Myocyte (in vitro differentiated cells): ENCODE measurements at regions not wholly inside any gene's neighbourhood (a gene's known extent, or its start where the extent isn't known, plus 50 kb on each side); places are given as distances from the start of the nearest gene placed in this dataset.

Source experiments
- DNase-seq: peaks from one replicate; pipeline ENCODE4 v3.0.0-alpha.2; 2012; ENCODE audit warnings: low read depth

- no peak for DNase-seq
These were observed 1045.1 kb downstream of the ADGRL2 start for GRCh38 chr1:82845866-82846265.

- DNase-seq = no peak
These were observed 1044.4 kb downstream of the ADGRL2 start for GRCh38 chr1:82844911-82845827.

GRCh38 chr1:82844447-82844846 lies 1043.7 kb downstream of the ADGRL2 start:
- DNase-seq = no peak

- DNase-seq = no peak
These were observed 1043.1 kb downstream of the ADGRL2 start for GRCh38 chr1:82843876-82844275.

- no peak for DNase-seq
These were observed 1039.5 kb downstream of the ADGRL2 start for GRCh38 chr1:82840192-82840591.

GRCh38 chr1:82837766-82838465 lies 1037.2 kb downstream of the ADGRL2 start:
- DNase-seq = no peak

- DNase-seq = no peak
These were observed 1036.4 kb downstream of the ADGRL2 start for GRCh38 chr1:82836973-82837680.

- DNase-seq = no peak
These were observed 1035.7 kb downstream of the ADGRL2 start for GRCh38 chr1:82836213-82836972.

- DNase-seq = no peak
These were observed 1030.1 kb downstream of the ADGRL2 start for GRCh38 chr1:82830690-82831380.

- no peak for DNase-seq
These were observed 1028.8 kb downstream of the ADGRL2 start for GRCh38 chr1:82829527-82829926.

GRCh38 chr1:82823876-82824275 lies 1023.1 kb downstream of the ADGRL2 start:
- no peak for DNase-seq

GRCh38 chr1:82820816-82821215 lies 1020.1 kb downstream of the ADGRL2 start:
- no peak for DNase-seq

GRCh38 chr1:82819234-82819633 lies 1018.5 kb downstream of the ADGRL2 start:
- no peak for DNase-seq

GRCh38 chr1:82818586-82818985 lies 1017.9 kb downstream of the ADGRL2 start:
- DNase-seq = no peak

- no peak for DNase-seq
These were observed 1012.7 kb downstream of the ADGRL2 start for GRCh38 chr1:82813386-82813785.

- DNase-seq = no peak
These were observed 1009.9 kb downstream of the ADGRL2 start for GRCh38 chr1:82810601-82811000.

- DNase-seq = no peak
These were observed 1006.8 kb downstream of the ADGRL2 start for GRCh38 chr1:82807563-82807962.

GRCh38 chr1:82806133-82806532 lies 1005.4 kb downstream of the ADGRL2 start:
- no peak for DNase-seq

GRCh38 chr1:82801176-82801575 lies 1000.4 kb downstream of the ADGRL2 start:
- no peak for DNase-seq

- no peak for DNase-seq
These were observed 1000.0 kb downstream of the ADGRL2 start for GRCh38 chr1:82800721-82801120.

GRCh38 chr1:82799261-82799660 lies 998.5 kb downstream of the ADGRL2 start:
- DNase-seq = no peak
